IMR-90 (cell line): ENCODE measurements at regions not wholly inside any gene's neighbourhood (a gene's known extent, or its start where the extent isn't known, plus 50 kb on each side); places are given as distances from the start of the nearest gene placed in this dataset.

Experiments used
- ATAC-seq: fragments of 200-7000 bp; cut with Tn5 transposase; 2 replicates; pipeline ENCODE4 v1.9.1; 2020; ENCODE audit warnings: low read depth, mild to moderate bottlenecking, moderate library complexity
- BruUV-seq: library from RNA; stranded (reverse); fragments of 400-500 nt; replicated peaks from 2 replicates; lab custom pipeline; 2021; lab: Mats Ljungman, UMichigan
- CTCF ChIA-PET: fragments of 300-600 bp; formaldehyde crosslinking; extraction: SDS; loops from one replicate; lab custom pipeline; 2021; ENCODE audit warnings: antibody characterized with exemption; lab: Yijun Ruan, JAX
- POLR2A ChIA-PET: fragments of 300-600 bp; sonication (Branson Sonifier 250); formaldehyde crosslinking; loops from one replicate; lab custom pipeline; 2022; ENCODE audit warnings: antibody characterized with exemption; ENCODE audit not compliant: unreplicated experiment; lab: Charles Lee
- DNase-seq: peaks from one replicate; pipeline ENCODE4 v3.0.0; 2013
- H2AFZ ChIP-seq: replicated peaks from 2 replicates; pipeline ENCODE3; 2013; ENCODE audit warnings: low read length, mild to moderate bottlenecking; ENCODE audit not compliant: poor library complexity
- H2AK5ac ChIP-seq: 2 replicates; pipeline ENCODE4 v1.6.1; 2013; ENCODE audit warnings: low read depth, low read length, inconsistent platforms
- H2AK9ac ChIP-seq: replicated peaks from 2 replicates; pipeline ENCODE3; 2013; ENCODE audit warnings: mild to moderate bottlenecking, low read depth, low read length, moderate library complexity; ENCODE audit not compliant: poor library complexity
- H2BK120ac ChIP-seq: 2 replicates; pipeline ENCODE4 v1.6.1; 2013; ENCODE audit warnings: low read depth, low read length, inconsistent platforms
- H2BK15ac ChIP-seq: 3 replicates; pipeline ENCODE4 v1.6.1; 2013; ENCODE audit warnings: low read depth, low read length, inconsistent platforms
- H2BK20ac ChIP-seq: 2 replicates; pipeline ENCODE4 v1.6.1; 2013; ENCODE audit warnings: low read depth, mild to moderate bottlenecking, inconsistent platforms, low read length, moderate library complexity
- H2BK5ac ChIP-seq: 2 replicates; pipeline ENCODE4 v1.6.1; 2013; ENCODE audit warnings: mild to moderate bottlenecking, low read depth, low read length, inconsistent platforms; ENCODE audit not compliant: poor library complexity, severe bottlenecking
- H3K14ac ChIP-seq: replicated peaks from 2 replicates; pipeline ENCODE4 v1.6.1; 2013; ENCODE audit warnings: low read depth, low read length, inconsistent platforms
- H3K18ac ChIP-seq: 2 replicates; pipeline ENCODE4 v1.6.1; 2013; ENCODE audit warnings: low read depth, low read length, control low read depth
- H3K23ac ChIP-seq: 2 replicates; pipeline ENCODE4 v1.6.1; 2013; ENCODE audit warnings: low read depth, low read length, inconsistent platforms
- H3K27ac ChIP-seq: 2 replicates; pipeline ENCODE4 v1.5.1; 2013; ENCODE audit warnings: mild to moderate bottlenecking, control low read depth, low read length; ENCODE audit not compliant: insufficient read depth
- H3K27me3 ChIP-seq: 2 replicates; pipeline ENCODE4 v1.6.1; 2013; ENCODE audit warnings: low read length; ENCODE audit not compliant: control insufficient read depth, insufficient read depth
- H3K36me3 ChIP-seq: 2 replicates; pipeline ENCODE4 v1.6.1; 2013; ENCODE audit warnings: low read length, mixed read lengths; ENCODE audit not compliant: control insufficient read depth, insufficient read depth
- H3K4ac ChIP-seq: 2 replicates; pipeline ENCODE4 v1.6.1; 2013; ENCODE audit warnings: low read depth, low read length, inconsistent platforms
- H3K4me1 ChIP-seq: 2 replicates; pipeline ENCODE4 v1.6.1; 2013; ENCODE audit warnings: low read length, mixed read lengths; ENCODE audit not compliant: control insufficient read depth, insufficient read depth
- H3K4me2 ChIP-seq: 2 replicates; pipeline ENCODE4 v1.6.1; 2013; ENCODE audit warnings: low read depth, mild to moderate bottlenecking, control low read depth, low read length, moderate library complexity
- H3K4me3 ChIP-seq: 2 replicates; pipeline ENCODE4 v1.5.1; 2013; ENCODE audit warnings: low read depth, mild to moderate bottlenecking, control low read depth, low read length, moderate library complexity; ENCODE audit not compliant: insufficient read depth
- H3K56ac ChIP-seq: 2 replicates; pipeline ENCODE4 v1.6.1; 2013; ENCODE audit warnings: low read length, inconsistent platforms; ENCODE audit not compliant: insufficient read depth; ENCODE audit errors: extremely low read depth
- H3K79me1 ChIP-seq, 2 experiments: 2 replicates each; pipeline ENCODE4 v1.6.1; 2013; ENCODE audit warnings: low read length in 2 of 2, inconsistent platforms in 1 of 2, low read depth in 1 of 2
- H3K9ac ChIP-seq: 2 replicates; pipeline ENCODE4 v1.6.1; 2013; ENCODE audit warnings: low read depth, low read length, control low read depth
- H3K9me1 ChIP-seq: 2 replicates; pipeline ENCODE4 v1.6.1; 2013; ENCODE audit warnings: low read length, inconsistent platforms; ENCODE audit not compliant: insufficient read depth
- H3K9me3 ChIP-seq: 2 replicates; pipeline ENCODE4 v1.6.1; 2013; ENCODE audit warnings: low read length; ENCODE audit not compliant: control insufficient read depth, insufficient read depth
- H4K20me1 ChIP-seq: 2 replicates; pipeline ENCODE4 v1.6.1; 2013; ENCODE audit warnings: low read length, inconsistent platforms; ENCODE audit not compliant: insufficient read depth
- H4K5ac ChIP-seq: 2 replicates; pipeline ENCODE4 v1.6.1; 2013; ENCODE audit warnings: mild to moderate bottlenecking, low read depth, low read length, control low read depth
- H4K8ac ChIP-seq, 2 experiments: 2 replicates each; pipeline ENCODE4 v1.6.1; 2013; ENCODE audit warnings: low read depth in 2 of 2, low read length in 2 of 2, control low read depth in 1 of 2, inconsistent platforms in 1 of 2
- H4K91ac ChIP-seq: 2 replicates; pipeline ENCODE4 v1.6.1; 2013; ENCODE audit warnings: low read depth, low read length, inconsistent platforms; ENCODE audit not compliant: insufficient read depth
- MAZ ChIP-seq: IDR thresholded peaks from 2 replicates; pipeline ENCODE4 v1.6.1; 2012; ENCODE audit warnings: low read depth, mild to moderate bottlenecking, low read length, improper control_type of control experiment, moderate library complexity, borderline replicate concordance
- RCOR1 ChIP-seq: IDR thresholded peaks from 2 replicates; pipeline ENCODE4 v1.6.1; 2012; ENCODE audit warnings: mild to moderate bottlenecking, low read length, improper control_type of control experiment; ENCODE audit not compliant: insufficient replicate concordance
- RFX5 ChIP-seq: IDR thresholded peaks from 2 replicates; pipeline ENCODE4 v1.8.0; 2012; ENCODE audit warnings: low read depth, mild to moderate bottlenecking, low read length, moderate library complexity
- SMC3 ChIP-seq: fragments of 150-350 bp; IDR thresholded peaks from 2 replicates; pipeline ENCODE4 v1.6.1; 2016; ENCODE audit warnings: low read depth, mild to moderate bottlenecking, antibody characterized with exemption, low read length, moderate library complexity
- WGBS, 2 experiments: methylation state at CpG; one replicate each; pipeline versions ENCODE4 v1.1.5 to v1.1.7; 2013; ENCODE audit warnings: missing lambda C conversion rate in 2 of 2; ENCODE audit not compliant: insufficient read length in 1 of 2; ENCODE audit errors: extremely low coverage in 2 of 2; 5-methylcytosine and 5-hydroxymethylcytosine counted together
- dilution Hi-C: fragments of 300-500 bp; cut with HindIII; formaldehyde crosslinking; loops from one replicate; pipeline ENCODE4 v1.14.3; 2018; ENCODE audit warnings: low sequenced_read_pairs; ENCODE audit not compliant: unreplicated experiment
- in situ Hi-C: fragments of 300-500 bp; cut with MboI; formaldehyde crosslinking; loops from 3 replicates; pipeline ENCODE4 v1.14.3; 2019; ENCODE audit warnings: low sequenced_read_pairs, inconsistent platforms, mixed read lengths
- intact Hi-C: fragments of 100-400 bp; cut with micrococcal nuclease; formaldehyde crosslinking; loops from 2 replicates; pipeline ENCODE4 v1.10.0; 2022

DNA sequence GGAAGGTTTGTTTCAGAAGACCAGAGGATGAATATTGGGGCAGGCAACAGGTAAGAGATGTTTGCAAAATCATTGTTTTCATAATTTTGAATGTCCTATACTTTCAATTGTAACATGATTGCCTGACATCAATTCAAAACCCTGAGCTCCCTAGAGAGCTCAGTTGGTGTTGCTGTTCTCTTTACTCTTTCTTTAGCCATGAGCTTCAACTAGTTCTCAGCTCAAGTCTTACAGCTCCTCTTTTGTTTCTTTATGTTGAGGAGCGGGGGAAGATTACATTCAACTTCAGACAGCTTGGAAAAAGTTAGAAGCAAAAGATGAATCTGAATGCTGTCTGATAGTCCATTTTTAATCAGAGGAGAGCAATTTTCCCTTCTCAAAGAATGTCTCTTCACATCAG, 144.8 kb upstream of the TACR1 start:
- Histone ChIP-seq H3K18ac (no peak overlapping the region), H3K79me1 (no peaks in the 10 kb centered on the region), H2AK9ac (no peak overlapping the region), H2BK5ac (no peak overlapping the region), H3K9me1 (0 out of 2 replicates have a peak, but pooled peaks cover 2% of the 10 kb centered on the region), H4K5ac (no peak overlapping the region), H3K9ac (no peak overlapping the region), H4K91ac (no peak overlapping the region), H2BK120ac (no peak overlapping the region), H2BK20ac (no peak overlapping the region), H3K9me3 (no peaks in the 10 kb centered on the region), H2BK15ac (no peak overlapping the region), H3K4ac (no peak overlapping the region), H3K27ac (no peak overlapping the region), H4K8ac (no peak overlapping the region), H3K23ac (no peak overlapping the region), H3K56ac (no peak overlapping the region), H3K4me2 (no peak overlapping the region), H3K4me1 (no peaks in the 10 kb centered on the region), H3K4me3 (no peak overlapping the region), H3K27me3 (0 out of 2 replicates have a peak, but pooled peaks cover 2% of the 10 kb centered on the region), H3K36me3 (no peaks in the 10 kb centered on the region), H4K20me1 (no peaks in the 10 kb centered on the region), H3K14ac (no peak overlapping the region), H2AK5ac (no peak overlapping the region), H2AFZ (no peak overlapping the region)
- ATAC-seq, result no peak
- no CpG with 5 or more reads among the region's 1 CpG for WGBS, 2 experiments
- in situ Hi-C loops (no loop called here), dilution Hi-C loops (no loop called here), intact Hi-C loops (no loop called here)
- TF ChIP-seq RFX5 (no peak), MAZ (no peak), SMC3 (no peak), RCOR1 (no peak)
- no TSS peak for BruUV-seq
- ChIA-PET POLR2A (no interaction called here), CTCF (no interaction called here)
- no peak for DNase-seq
